ES-I3 (cell line): ENCODE measurements at regions not wholly inside any gene's neighbourhood (a gene's known extent, or its start where the extent isn't known, plus 50 kb on each side); places are given as distances from the start of the nearest gene placed in this dataset.
"Not testable (repeated sequence)": the region's sequence is repeated elsewhere in the genome, so short reads cannot be mapped to it uniquely, and the experiment has no call there.

ENCODE experiments used
- H3K36me3 ChIP-seq: 2 replicates; pipeline ENCODE4 v1.6.1; 2013; ENCODE audit warnings: mild to moderate bottlenecking, low read length, control low read depth, moderate library complexity; ENCODE audit not compliant: insufficient read depth
- H3K4me1 ChIP-seq: 2 replicates; pipeline ENCODE4 v1.6.1; 2013; ENCODE audit warnings: mild to moderate bottlenecking, control low read depth, low read length; ENCODE audit not compliant: insufficient read depth
- H3K9ac ChIP-seq: 2 replicates; pipeline ENCODE4 v1.6.1; 2013; ENCODE audit warnings: low read depth, mild to moderate bottlenecking, low read length, moderate library complexity
- H3K9me3 ChIP-seq: 2 replicates; pipeline ENCODE4 v1.6.1; 2013; ENCODE audit warnings: mild to moderate bottlenecking, low read length, moderate library complexity; ENCODE audit not compliant: control insufficient read depth, insufficient read depth

GRCh38 chr2:52512760-52513159 is 1254.8 kb upstream of the CHAC2 start:
- H3K9ac ChIP-seq: no peak overlapping the region

DNA sequence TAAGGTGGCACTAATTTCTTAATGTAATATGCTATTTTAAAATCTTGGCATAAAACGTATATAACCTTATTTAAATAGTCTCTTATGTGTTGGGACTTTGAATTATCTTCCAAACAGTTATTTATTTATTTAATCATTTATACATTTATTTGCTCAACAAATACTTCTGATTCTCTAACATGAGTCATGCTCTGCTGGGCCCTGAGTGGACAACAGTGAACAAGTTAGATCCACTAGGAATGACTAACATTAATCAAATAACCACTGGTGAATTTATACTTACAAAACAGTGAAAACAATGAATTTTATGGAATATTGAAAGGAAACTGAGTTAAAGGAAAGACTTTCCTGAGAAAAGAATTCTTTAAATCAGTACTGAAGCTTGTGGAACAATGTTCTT is 1257.2 kb upstream of the CHAC2 start:
- Histone ChIP-seq H3K9me3 (no peaks in the 10 kb centered on the region), H3K4me1 (no peaks in the 10 kb centered on the region), H3K36me3 (no peaks in the 10 kb centered on the region), H3K9ac (no peak overlapping the region)

More at GRCh38 chr2:52512760-52513159, 1254.8 kb upstream of the CHAC2 start:
- H3K9me3 ChIP-seq: no peaks in the 10 kb centered on the region
- no peaks in the 10 kb centered on the region for H3K4me1 ChIP-seq
- H3K36me3 ChIP-seq: no peaks in the 10 kb centered on the region

GRCh38 chr2:52502476-52502860 is 1265.1 kb upstream of the CHAC2 start:
- no peak overlapping the region for H3K9ac ChIP-seq
- no peaks in the 10 kb centered on the region for H3K4me1 ChIP-seq
- H3K36me3 ChIP-seq: peaks cover 4% of the 10 kb centered on the region; the same call in 1 of the 2 replicates
- H3K9me3 ChIP-seq: no peaks in the 10 kb centered on the region; the same call in 1 of the 2 replicates

GRCh38 chr2:52501715-52502475 is 1265.7 kb upstream of the CHAC2 start:
- no peak overlapping the region for H3K9ac ChIP-seq
- no peaks in the 10 kb centered on the region; the same call in 1 of the 2 replicates for H3K9me3 ChIP-seq
- no peaks in the 10 kb centered on the region for H3K4me1 ChIP-seq

DNA sequence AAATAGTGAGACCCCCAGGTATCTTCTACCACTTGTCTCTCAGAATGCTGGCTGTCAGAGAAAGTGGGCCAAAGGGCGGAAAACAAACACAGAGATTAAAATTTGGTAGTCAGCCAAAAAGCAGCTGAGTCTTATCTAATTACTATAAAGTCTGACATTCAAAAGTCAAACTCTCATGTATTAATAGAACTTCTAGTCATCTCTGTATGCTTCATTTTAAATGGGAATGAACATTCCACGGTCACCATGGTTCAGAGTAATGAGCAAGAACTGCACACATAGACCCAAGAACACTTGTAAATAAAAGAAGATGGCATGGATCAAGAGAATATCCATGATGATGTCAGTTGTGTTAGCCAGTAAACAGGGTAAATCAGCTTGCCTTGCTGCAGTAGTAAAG is 1267.0 kb upstream of the CHAC2 start:
- H3K9ac ChIP-seq: no peak overlapping the region
- no peaks in the 10 kb centered on the region for H3K4me1 ChIP-seq
- H3K9me3 ChIP-seq: peaks cover 2% of the 10 kb centered on the region; the same call in 1 of the 2 replicates
- peaks cover 4% of the 10 kb centered on the region; the same call in 1 of the 2 replicates for H3K36me3 ChIP-seq

More at GRCh38 chr2:52501715-52502475, 1265.7 kb upstream of the CHAC2 start:
- H3K36me3 ChIP-seq: peaks cover 4% of the 10 kb centered on the region; the same call in 1 of the 2 replicates

DNA sequence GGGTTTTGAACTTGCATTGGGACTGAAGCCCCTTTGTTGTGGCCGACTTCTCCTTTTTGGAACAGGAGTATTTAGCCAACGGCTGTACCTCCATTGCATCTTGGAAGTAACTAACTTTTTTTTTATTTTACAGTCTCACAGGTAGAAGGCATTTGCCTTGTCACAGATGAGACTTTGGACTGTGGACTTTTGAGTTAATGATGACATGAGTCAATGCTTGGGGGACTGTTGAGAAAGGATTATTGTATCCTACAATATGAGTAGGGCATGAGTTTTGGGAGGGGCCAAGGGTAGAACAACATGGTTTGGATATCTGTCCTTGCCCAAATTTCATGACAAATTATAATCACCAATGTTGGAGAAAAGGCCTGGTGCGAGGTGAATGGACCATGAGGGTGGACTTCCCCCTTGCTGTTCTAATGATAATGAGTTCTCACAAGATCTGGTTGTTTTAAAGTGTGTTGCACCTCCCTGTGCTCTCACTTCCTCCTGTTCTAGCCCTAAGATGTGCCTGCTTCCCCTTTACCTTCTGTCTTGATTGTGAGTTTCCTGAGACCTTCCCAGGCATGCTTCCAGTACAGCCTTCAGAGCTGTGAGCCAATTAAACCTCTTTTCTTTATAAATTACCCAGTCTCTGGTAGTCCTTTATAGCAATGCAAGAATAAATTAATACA is 1269.4 kb upstream of the CHAC2 start:
- H3K36me3 ChIP-seq: peaks cover 4% of the 10 kb centered on the region; the same call in 1 of the 2 replicates
- peaks cover 3% of the 10 kb centered on the region; the same call in 1 of the 2 replicates for H3K9me3 ChIP-seq
- no peaks in the 10 kb centered on the region for H3K4me1 ChIP-seq
- no peak overlapping the region for H3K9ac ChIP-seq

DNA sequence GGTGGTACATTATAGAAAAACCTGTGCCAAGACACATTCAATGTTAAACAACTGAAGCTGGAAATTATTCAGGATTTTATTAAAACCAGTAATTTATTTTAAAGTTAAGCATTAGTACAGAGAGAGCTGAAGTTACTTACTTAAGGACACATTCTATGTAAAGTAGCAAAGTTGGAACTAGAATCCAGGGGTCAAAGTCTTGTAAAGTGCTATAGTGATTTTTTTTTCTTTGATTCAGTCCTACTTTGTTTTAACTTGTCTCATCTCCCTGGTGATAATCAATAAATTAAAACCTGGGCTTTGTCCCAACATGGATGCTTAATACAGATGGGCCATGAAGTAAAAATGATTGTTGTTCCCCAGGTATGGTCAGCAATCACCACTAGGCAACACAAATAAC is 1271.8 kb upstream of the CHAC2 start:
- Histone ChIP-seq H3K9ac (no peak overlapping the region), H3K4me1 (no peaks in the 10 kb centered on the region), H3K36me3 (peaks cover 4% of the 10 kb centered on the region; the same call in 1 of the 2 replicates), H3K9me3 (peaks cover 3% of the 10 kb centered on the region; the same call in 1 of the 2 replicates)

- Histone ChIP-seq H3K4me1 (no peaks in the 10 kb centered on the region), H3K36me3 (no peaks in the 10 kb centered on the region), H3K9ac (no peak overlapping the region), H3K9me3 (0 out of 2 replicates have a peak, but pooled peaks cover 4% of the 10 kb centered on the region)
Measured at GRCh38 chr2:52477166-52477565, 1290.4 kb upstream of the CHAC2 start.

- H3K36me3 ChIP-seq: no peaks in the 10 kb centered on the region
- H3K9ac ChIP-seq: no peak overlapping the region
- peaks cover 4% of the 10 kb centered on the region for H3K9me3 ChIP-seq
- H3K4me1 ChIP-seq: no peaks in the 10 kb centered on the region
Measured at GRCh38 chr2:52475590-52475989, 1292.0 kb upstream of the CHAC2 start.

DNA sequence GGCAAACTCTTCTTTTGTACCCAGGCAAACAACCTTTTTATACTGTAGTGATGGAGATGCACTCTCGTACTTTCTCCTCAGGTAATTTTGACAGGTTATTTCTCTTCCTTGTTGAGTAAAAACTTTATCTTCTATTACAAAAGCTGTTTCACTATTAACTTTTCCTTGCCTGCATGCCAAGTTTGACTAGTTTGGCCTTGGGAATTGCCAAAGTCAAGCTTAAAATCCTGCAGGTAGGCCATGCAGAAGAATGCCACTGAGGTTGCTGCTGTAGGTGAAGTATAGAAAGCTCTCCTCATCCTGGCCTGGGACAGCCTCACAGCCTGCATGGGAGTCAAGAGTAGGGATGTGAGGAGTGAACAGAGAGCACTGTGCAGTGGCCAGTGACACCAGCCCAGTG is 1293.5 kb upstream of the CHAC2 start:
- no peaks in the 10 kb centered on the region; the same call in none of the 2 replicates for H3K9me3 ChIP-seq
- no peak overlapping the region for H3K9ac ChIP-seq
- H3K4me1 ChIP-seq: no peaks in the 10 kb centered on the region
- no peaks in the 10 kb centered on the region for H3K36me3 ChIP-seq

DNA sequence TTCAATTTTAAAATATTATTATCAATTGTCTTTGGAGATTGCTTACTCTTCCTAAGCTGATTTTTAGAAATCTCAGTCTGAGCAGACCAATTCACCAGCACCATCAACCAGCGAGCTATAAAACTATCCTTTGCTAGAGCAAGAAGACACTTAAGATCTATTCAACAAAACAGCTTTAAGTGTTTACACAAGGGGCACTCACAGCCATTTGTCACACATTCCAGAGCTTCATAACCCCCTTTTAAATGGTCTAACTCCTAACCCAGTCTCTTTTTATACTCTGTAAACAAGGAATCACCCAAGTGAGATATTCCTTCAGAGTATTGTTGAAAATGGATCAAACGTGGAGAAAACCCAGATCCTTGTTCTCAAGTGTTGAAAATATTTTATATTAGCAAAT is 1294.1 kb upstream of the CHAC2 start:
- no peaks in the 10 kb centered on the region for H3K36me3 ChIP-seq
- no peaks in the 10 kb centered on the region; the same call in none of the 2 replicates for H3K9me3 ChIP-seq
- H3K9ac ChIP-seq: no peak overlapping the region
- H3K4me1 ChIP-seq: no peaks in the 10 kb centered on the region

DNA sequence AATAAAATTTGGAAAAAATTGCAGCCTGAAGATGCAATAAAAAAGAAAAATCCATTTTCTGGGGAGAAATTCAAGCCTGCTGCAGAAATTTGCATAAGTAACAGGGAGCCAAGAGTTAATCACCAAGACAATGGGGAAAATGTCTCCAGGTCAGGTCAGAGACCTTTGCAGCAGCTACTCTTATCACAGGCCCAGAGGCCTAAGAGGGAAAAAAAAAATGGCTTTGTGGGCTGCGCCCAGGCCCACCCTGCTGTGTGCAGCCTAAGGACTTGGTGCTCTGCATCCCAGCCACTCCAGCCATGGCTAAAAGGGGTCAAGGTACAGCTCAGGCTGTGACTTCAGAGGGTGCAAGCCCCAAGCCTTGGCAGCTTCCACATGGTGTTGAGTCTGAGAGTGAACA is 1297.1 kb upstream of the CHAC2 start:
- H3K4me1 ChIP-seq, H3K9ac ChIP-seq, H3K36me3 ChIP-seq, H3K9me3 ChIP-seq: not testable (repeated sequence)

DNA sequence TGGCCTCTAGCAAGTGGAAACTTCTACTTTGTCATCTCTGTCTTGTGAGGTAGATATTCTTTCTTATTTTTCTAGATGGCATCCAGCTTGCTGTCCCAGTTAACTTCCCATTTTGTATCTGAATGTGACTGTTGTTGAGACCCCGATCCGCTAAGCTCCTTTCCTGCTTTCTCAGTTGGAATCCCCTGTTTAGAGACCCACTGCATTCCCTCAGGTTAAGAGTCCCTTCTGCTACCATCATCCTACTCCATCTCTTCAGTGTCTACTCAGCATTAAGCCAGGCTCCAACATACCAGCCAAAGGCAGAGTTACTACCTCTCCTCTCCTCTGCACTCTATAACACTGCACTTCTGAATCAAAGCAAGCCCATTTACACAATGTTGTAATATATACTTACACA is 1300.4 kb upstream of the CHAC2 start:
- no peak overlapping the region for H3K9ac ChIP-seq
- H3K9me3 ChIP-seq: no peaks in the 10 kb centered on the region; the same call in none of the 2 replicates
- H3K36me3 ChIP-seq: no peaks in the 10 kb centered on the region
- peaks cover 6% of the 10 kb centered on the region; the same call in 1 of the 2 replicates for H3K4me1 ChIP-seq

DNA sequence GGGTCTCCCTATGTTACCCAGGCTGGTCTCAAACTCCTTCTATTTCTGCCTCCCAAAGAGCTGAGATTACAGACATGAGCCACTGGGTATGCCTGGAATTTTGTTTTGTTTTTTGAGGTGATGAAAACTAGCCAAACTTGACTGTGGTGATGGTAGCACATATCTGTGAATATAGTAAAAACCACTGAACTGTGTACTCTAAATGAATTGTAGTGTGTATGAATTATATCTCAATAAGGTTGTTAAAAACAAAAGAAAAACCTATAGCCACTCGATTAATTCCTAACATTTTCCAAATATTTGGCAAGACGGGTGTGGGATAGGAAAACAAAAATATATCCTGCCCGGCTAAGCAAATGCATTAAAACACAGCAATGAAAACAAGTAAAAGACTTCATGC is 1302.3 kb upstream of the CHAC2 start:
- Histone ChIP-seq H3K9me3 (no peaks in the 10 kb centered on the region; the same call in 1 of the 2 replicates), H3K36me3 (no peaks in the 10 kb centered on the region), H3K9ac (no peak overlapping the region), H3K4me1 (peaks cover 6% of the 10 kb centered on the region; the same call in 1 of the 2 replicates)

DNA sequence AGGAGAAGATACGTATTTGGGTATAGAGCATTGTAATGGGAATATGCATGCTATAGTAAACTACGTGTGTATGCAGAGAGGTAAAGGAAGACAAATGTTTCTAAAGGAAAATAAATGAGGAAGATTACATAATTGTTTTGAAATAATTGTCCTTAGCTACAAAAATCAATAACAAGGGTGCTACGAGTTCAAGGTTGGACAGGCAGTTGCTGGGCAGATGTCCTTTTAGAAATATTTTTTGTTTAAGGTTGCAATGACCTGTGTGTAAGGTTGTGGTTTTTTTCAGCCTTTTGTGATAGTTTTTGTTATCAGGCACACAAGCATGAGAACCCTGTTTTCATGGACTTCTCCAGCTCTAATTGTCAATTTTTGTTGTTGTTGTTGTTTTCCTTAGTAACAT is 1304.1 kb upstream of the CHAC2 start:
- no peaks in the 10 kb centered on the region for H3K9me3 ChIP-seq
- peaks cover 6% of the 10 kb centered on the region; the same call in 1 of the 2 replicates for H3K4me1 ChIP-seq
- no peak overlapping the region for H3K9ac ChIP-seq
- no peaks in the 10 kb centered on the region for H3K36me3 ChIP-seq
